Heart left ventricle (tissue), 16 donors: ENCODE measurements at regions not wholly inside any gene's neighbourhood (a gene's known extent, or its start where the extent isn't known, plus 50 kb on each side); places are given as distances from the start of the nearest gene placed in this dataset.

ENCODE experiments used
- ATAC-seq, 4 donors: fragments of 200-7000 bp; cut with Tn5 transposase; one replicate each; pipeline ENCODE4 v1.9.1; 2020 to 2022; ENCODE audit warnings: moderate library complexity in 4 of 4, mild to moderate bottlenecking in 3 of 4, moderate number of reproducible peaks in 1 of 4
- DNase-seq, 5 donors: peaks; one replicate each; pipeline ENCODE4 v3.0.0-alpha.2; 2020
- H3K27ac ChIP-seq, 12 donors: fragments of 200-600 bp; sonication (generic) in 4 of 12; one replicate each; pipeline versions ENCODE4 v1.5.0 to v1.8.0; 2016 to 2022; ENCODE audit warnings: mild to moderate bottlenecking in 2 of 12
- H3K27me3 ChIP-seq, 9 donors: fragments of 200-600 bp; sonication (generic) in 2 of 9; one replicate each; pipeline versions ENCODE4 v1.5.1 to v1.8.0; 2016 to 2022; ENCODE audit warnings: mild to moderate bottlenecking in 3 of 9
- H3K36me3 ChIP-seq, 9 donors: fragments of 200-600 bp; sonication (generic) in 2 of 9; one replicate each; pipeline versions ENCODE4 v1.5.0 to v1.8.0; 2018 to 2022; ENCODE audit warnings: mild to moderate bottlenecking in 2 of 9
- H3K4me1 ChIP-seq, 12 donors: fragments of 200-600 bp; sonication (generic) in 4 of 12; one replicate each; pipeline versions ENCODE4 v1.5.0 to v1.8.0; 2016 to 2022; ENCODE audit warnings: mild to moderate bottlenecking in 3 of 12
- H3K4me3 ChIP-seq, 12 donors: fragments of 200-600 bp; sonication (generic) in 4 of 12; one replicate each; pipeline versions ENCODE4 v1.5.0 to v1.8.0; 2017 to 2022; ENCODE audit warnings: mild to moderate bottlenecking in 9 of 12, moderate library complexity in 4 of 12
- H3K9me3 ChIP-seq, 12 donors: fragments of 200-600 bp; sonication (generic) in 4 of 12; one replicate each; pipeline versions ENCODE4 v1.5.0 to v1.8.0; 2016 to 2022; ENCODE audit warnings: mild to moderate bottlenecking in 1 of 12
- POLR2A ChIP-seq, 2 donors: fragments of 450-650 bp; IDR thresholded peaks; one replicate each; pipeline ENCODE4 v1.6.1; 2017; ENCODE audit warnings: antibody characterized with exemption in 2 of 2, mild to moderate bottlenecking in 2 of 2, moderate library complexity in 2 of 2
- WGBS, 4 donors: extraction: QIAGEN DNeasy Blood & Tissue Kit in 2 of 4; methylation state at CpG; one replicate each; pipeline versions ENCODE4 v1.1.5 to v1.1.7; 2013 to 2018; 5-methylcytosine and 5-hydroxymethylcytosine counted together
- intact Hi-C, 10 donors: fragments of 100-400 bp; cut with DNase I; formaldehyde crosslinking; loops; one replicate each; pipeline versions ENCODE4 v1.11.1 to v1.14.2; 2022
- TF ChIP-seq, protein P1 (sequence below), 12 donors: fragments of 200-600 bp; sonication (generic) in 4 of 12; IDR thresholded peaks; one replicate each; pipeline versions ENCODE4 v1.5.0 to v1.8.0; 2018 to 2022; ENCODE audit warnings: antibody characterized with exemption in 12 of 12, mild to moderate bottlenecking in 5 of 12
- donor health status: ischemic (EF 13 %, LVEDD 7.1; RV severe dilation, severe dysfunction).
- donor health status: healthy with polysubstance abuse.
- donor health status: DM: no; HTN: yes; CAD: no.
- donor health status: DM: no; HTN: no; CAD: no.
- donor health status: ischemic (EF 25% LVEDD 6.9; RV normal size, moderate dysfunction).
- donor health status: ischemic (EF 25% LVEDD 5.7; RV mildly dilated, moderate dysfunction).
- donor health status: healthy.
- donor health status: DM: yes; HTN: yes; CAD: no.
- donor health status: ischemic (EF 35%, LVEDD 5.7; RV mildly dilated, moderate dysfunction).
- donor health status: nonischemic (EF 11% LVEDD 7.7; RV severe dilation, severe dysfunction).
- donor health status: DM: yes; HTN: yes; CAD: no.
- donor health status: PGD.
- donor health status: ischemic (EF 29% LVEDD 5.4; RV normal size, mild dysfunction).
- donor health status: nonischemic (EF 23%, LVEDD 6.1; RV moderate dilation, normal function).

DNA sequence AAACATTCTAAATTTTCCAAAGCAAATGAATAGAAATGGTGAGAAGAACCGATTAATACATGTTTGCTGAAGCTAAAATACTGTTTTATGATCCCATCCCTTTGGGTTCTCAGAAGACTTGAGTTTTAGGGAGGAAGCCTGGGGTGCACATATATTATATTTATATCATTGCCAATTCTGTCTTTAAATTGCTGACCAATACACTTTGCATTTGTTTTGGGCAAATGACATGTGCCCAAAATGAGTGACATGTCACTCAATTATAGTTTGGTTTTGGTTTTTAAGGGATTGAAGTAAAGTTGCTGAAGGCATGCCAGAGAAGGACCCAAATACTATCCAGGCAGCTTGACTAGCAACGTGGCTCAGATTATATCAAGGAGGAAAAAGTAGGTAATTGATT lies 50.3 kb upstream of the SP3 start:
- H3K9me3 ChIP-seq: no peaks in the 10 kb centered on the region
- no peaks in the 10 kb centered on the region for H3K27me3 ChIP-seq
- no peak for DNase-seq
- H3K27ac ChIP-seq: no peak overlapping the region
- 73 to 81% (median 79%) methylated on average over 2 of the region's 2 CpGs for WGBS, 4 donors
- TF ChIP-seq POLR2A (IDR thresholded peaks at IDR 0.05): no peak
- TF ChIP-seq, protein P1, sequence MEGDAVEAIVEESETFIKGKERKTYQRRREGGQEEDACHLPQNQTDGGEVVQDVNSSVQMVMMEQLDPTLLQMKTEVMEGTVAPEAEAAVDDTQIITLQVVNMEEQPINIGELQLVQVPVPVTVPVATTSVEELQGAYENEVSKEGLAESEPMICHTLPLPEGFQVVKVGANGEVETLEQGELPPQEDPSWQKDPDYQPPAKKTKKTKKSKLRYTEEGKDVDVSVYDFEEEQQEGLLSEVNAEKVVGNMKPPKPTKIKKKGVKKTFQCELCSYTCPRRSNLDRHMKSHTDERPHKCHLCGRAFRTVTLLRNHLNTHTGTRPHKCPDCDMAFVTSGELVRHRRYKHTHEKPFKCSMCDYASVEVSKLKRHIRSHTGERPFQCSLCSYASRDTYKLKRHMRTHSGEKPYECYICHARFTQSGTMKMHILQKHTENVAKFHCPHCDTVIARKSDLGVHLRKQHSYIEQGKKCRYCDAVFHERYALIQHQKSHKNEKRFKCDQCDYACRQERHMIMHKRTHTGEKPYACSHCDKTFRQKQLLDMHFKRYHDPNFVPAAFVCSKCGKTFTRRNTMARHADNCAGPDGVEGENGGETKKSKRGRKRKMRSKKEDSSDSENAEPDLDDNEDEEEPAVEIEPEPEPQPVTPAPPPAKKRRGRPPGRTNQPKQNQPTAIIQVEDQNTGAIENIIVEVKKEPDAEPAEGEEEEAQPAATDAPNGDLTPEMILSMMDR (IDR thresholded peaks at IDR 0.05): no peak
- H3K4me1 ChIP-seq: peaks cover 0 to 46% (median 23%) of the 10 kb centered on the region in 12 donors
- intact Hi-C loops: no loop called here
- H3K4me3 ChIP-seq: no peak overlapping the region
- no peaks in the 10 kb centered on the region for H3K36me3 ChIP-seq
- no peak for ATAC-seq
